Psoas muscle (tissue), 7 donors: ENCODE measurements at regions not wholly inside any gene's neighbourhood (a gene's known extent, or its start where the extent isn't known, plus 50 kb on each side); places are given as distances from the start of the nearest gene placed in this dataset.

Experiments used
- ATAC-seq, 4 donors: fragments of 200-7000 bp; cut with Tn5 transposase; one replicate each; pipeline ENCODE4 v1.9.1; 2020; ENCODE audit warnings: moderate library complexity in 3 of 4, mild to moderate bottlenecking in 2 of 4
- DNase-seq, 2 donors: peaks; one replicate each; pipeline ENCODE4 v3.0.0-alpha.2; 2020
- H3K27ac ChIP-seq: fragments of 200-600 bp; one replicate; pipeline ENCODE4 v1.8.0; 2022
- H3K27me3 ChIP-seq, 3 donors: fragments of 200-600 bp in 1 of 3; one replicate each; pipeline versions ENCODE4 v1.6.1 to v1.8.0; 2013 to 2022; ENCODE audit warnings: low read length in 2 of 3, mild to moderate bottlenecking in 2 of 3, moderate library complexity in 1 of 3; ENCODE audit not compliant: insufficient read depth in 3 of 3
- H3K36me3 ChIP-seq, 2 donors: fragments of 200-600 bp in 1 of 2; one replicate each; pipeline versions ENCODE4 v1.6.1 to v1.8.0; 2013 to 2022; ENCODE audit warnings: low read depth in 1 of 2, mild to moderate bottlenecking in 1 of 2, moderate library complexity in 1 of 2; ENCODE audit not compliant: insufficient read depth in 1 of 2
- H3K4me1 ChIP-seq: fragments of 200-600 bp; one replicate; pipeline ENCODE4 v1.8.0; 2022
- H3K4me3 ChIP-seq: fragments of 200-600 bp; one replicate; pipeline ENCODE4 v1.8.0; 2022; ENCODE audit warnings: mild to moderate bottlenecking
- H3K9me3 ChIP-seq: fragments of 200-600 bp; one replicate; pipeline ENCODE4 v1.8.0; 2022
- WGBS, 3 donors: extraction: QIAGEN DNeasy Blood & Tissue Kit; methylation state at CpG; one replicate each; pipeline versions ENCODE4 v1.1.6 to v1.1.7; 2013; 5-methylcytosine and 5-hydroxymethylcytosine counted together
- intact Hi-C, 2 donors: fragments of 100-400 bp; cut with DNase I; formaldehyde crosslinking; loops; one replicate each; pipeline versions ENCODE4 v1.11.0 to v1.14.2; 2022
- TF ChIP-seq, protein P1 (sequence below): fragments of 200-600 bp; IDR thresholded peaks from one replicate; pipeline ENCODE4 v1.8.0; 2022; ENCODE audit warnings: antibody characterized with exemption
- donor health status: healthy with polysubstance abuse.
- donor health status: DM: no; HTN: no; CAD: no; lungs with moderate emphysema.
- donor health status: Bipolar disorder and iron deficiency.
- donor health status: healthy.
- donor health status: DM: yes; HTN: yes; CAD: no.
- donor health status: DM: no; HTN: no; CAD: no.
- donor health status: DM: yes; HTN: yes; CAD: no.

DNA sequence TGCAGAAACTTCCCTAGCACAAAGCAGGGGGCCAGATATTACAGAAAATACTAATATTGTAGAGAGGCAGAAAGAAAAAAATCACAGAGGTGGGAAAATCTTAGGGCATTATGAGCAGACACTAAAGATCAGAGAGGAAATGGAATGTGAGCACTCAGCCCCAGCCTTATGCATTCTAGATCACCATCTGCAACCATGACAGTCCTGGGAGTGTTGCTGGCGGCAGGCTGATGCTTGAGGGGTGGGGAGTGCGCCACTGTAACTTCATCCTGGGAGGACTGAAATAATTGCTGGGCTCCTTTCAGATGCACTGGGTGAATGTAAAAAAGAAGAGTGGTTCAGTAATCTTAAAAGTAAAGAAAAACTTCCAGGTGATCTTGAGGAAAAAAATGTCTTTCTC is 427.6 kb upstream of the SEMA6D start:
- intact Hi-C loops, result loop anchor here in 1 of 2 donors (10.0 kb wide), 1 partner anchor 65 kb away; no protein-coding TSS in a partner anchor
- ATAC-seq, result no peak
- no peaks in the 10 kb centered on the region for H3K36me3 ChIP-seq

DNA sequence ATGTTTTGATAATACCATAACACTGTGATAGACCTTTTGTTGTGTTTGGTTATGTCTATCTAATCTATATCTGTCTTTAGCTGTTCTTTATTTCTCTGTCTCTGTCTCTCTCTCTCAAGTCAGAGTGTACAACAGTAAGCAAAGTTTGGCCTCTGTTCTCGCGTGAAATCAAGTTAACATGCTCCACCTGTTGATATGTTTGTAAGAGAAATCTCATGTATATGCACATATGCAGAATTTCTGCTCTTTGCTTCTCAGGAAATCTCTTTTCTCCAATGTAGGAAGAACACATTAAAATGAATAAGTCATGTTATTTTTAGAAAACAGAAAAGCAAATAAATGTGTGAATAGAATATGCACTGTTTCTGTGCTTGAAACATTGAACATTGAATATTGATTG is 425.5 kb upstream of the SEMA6D start:
- WGBS, 3 donors, result 73 to 77% (median 75%) methylated on average over 2 of the region's 2 CpGs
- ATAC-seq (no peak), DNase-seq (no peak)
- TF ChIP-seq, protein P1, sequence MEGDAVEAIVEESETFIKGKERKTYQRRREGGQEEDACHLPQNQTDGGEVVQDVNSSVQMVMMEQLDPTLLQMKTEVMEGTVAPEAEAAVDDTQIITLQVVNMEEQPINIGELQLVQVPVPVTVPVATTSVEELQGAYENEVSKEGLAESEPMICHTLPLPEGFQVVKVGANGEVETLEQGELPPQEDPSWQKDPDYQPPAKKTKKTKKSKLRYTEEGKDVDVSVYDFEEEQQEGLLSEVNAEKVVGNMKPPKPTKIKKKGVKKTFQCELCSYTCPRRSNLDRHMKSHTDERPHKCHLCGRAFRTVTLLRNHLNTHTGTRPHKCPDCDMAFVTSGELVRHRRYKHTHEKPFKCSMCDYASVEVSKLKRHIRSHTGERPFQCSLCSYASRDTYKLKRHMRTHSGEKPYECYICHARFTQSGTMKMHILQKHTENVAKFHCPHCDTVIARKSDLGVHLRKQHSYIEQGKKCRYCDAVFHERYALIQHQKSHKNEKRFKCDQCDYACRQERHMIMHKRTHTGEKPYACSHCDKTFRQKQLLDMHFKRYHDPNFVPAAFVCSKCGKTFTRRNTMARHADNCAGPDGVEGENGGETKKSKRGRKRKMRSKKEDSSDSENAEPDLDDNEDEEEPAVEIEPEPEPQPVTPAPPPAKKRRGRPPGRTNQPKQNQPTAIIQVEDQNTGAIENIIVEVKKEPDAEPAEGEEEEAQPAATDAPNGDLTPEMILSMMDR, result no peak
- H3K36me3 ChIP-seq, result no peaks in the 10 kb centered on the region
- H3K27me3 ChIP-seq, result no peaks in the 10 kb centered on the region
- intact Hi-C loops, result loop anchor here (2.0 to 10.0 kb wide), 2 partner anchors 19 to 63 kb away; no protein-coding TSS in a partner anchor
- H3K4me1 ChIP-seq, result peaks cover 8% of the 10 kb centered on the region
- no peak overlapping the region for H3K4me3 ChIP-seq
- H3K9me3 ChIP-seq, result no peaks in the 10 kb centered on the region
- no peak overlapping the region for H3K27ac ChIP-seq

More for the DNA sequence above, 427.6 kb upstream of the SEMA6D start:
- TF ChIP-seq, protein P1, result no peak
- Histone ChIP-seq H3K4me1 (peaks cover 8% of the 10 kb centered on the region), H3K27me3 (no peaks in the 10 kb centered on the region), H3K27ac (no peak overlapping the region), H3K9me3 (no peaks in the 10 kb centered on the region), H3K4me3 (no peak overlapping the region)
- WGBS, 3 donors, result 94 to 100% (median 96%) methylated on average over 2 of the region's 2 CpGs
- no peak for DNase-seq

DNA sequence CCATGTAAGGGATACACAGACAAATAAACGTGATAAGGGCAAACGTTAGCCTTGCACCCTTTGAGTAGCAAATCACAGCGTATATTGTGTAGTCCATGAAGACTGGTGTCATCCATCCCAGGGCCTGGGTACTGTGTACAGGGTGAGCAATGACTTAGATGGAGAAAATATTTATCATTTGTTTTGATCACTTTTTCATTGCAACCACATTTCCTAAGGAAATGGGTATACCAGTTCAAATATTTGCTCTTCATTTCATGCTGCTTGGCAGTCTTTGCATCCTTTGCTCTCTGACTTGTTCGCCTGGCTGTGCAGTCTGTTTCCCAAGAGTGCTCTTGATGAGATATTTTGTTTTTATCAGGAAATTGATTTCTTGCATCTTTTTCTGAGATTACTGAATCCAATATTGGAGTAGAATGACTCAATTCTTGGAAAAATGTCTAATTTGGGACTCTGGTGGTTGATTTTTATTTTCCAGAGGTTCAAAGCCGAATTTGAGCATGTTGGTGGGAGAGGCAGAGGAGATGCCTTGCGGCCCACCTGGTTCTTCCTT is 424.6 kb upstream of the SEMA6D start:
- Histone ChIP-seq H3K9me3 (no peaks in the 10 kb centered on the region), H3K36me3 (no peaks in the 10 kb centered on the region), H3K27ac (no peak overlapping the region), H3K4me3 (no peak overlapping the region), H3K27me3 (no peaks in the 10 kb centered on the region), H3K4me1 (peaks cover 8% of the 10 kb centered on the region)
- intact Hi-C loops, result loop anchor here (2.0 to 10.0 kb wide), 2 partner anchors 20 to 62 kb away; no protein-coding TSS in a partner anchor
- TF ChIP-seq, protein P1, result no peak
- WGBS, 3 donors, result 61 to 73% (median 68%) methylated on average over 6 of the region's 6 CpGs
- DNase-seq (no peak), ATAC-seq (no peak)

DNA sequence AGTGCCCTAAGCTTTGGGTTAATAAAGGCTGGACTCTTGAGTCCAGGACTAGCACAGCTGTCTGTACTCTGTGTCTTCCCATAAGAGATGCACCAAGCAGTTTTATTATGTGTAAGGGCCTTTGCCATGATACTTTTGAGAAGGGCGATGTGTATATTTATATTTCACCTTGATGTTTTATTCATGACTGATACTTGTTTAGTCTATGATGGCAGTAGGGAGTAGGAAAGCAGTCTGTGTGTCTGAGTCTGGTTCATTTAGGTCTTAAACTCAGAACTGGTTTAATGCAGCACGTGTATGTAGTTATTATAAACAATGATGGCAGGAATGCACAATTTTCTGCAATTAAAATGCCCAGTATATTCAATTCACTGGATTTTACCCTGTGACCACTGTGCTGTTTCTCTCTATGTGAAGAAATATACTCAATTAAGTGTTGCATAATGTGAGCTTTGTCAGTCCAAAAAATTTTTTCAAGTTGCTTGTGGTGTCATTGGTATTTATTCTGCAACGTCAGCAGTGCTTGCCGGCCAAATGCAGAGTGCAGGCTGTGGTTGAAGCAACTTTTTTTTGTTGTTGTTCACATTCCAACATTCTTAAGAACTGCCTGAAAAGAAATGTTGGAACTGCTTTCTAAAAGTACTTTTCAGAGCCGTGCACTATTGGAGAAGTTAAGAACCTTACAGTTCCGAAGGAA is 423.7 kb upstream of the SEMA6D start:
- intact Hi-C loops, result loop anchor here (2.0 to 10.0 kb wide), 2 partner anchors 21 to 61 kb away; no protein-coding TSS in a partner anchor
- TF ChIP-seq, protein P1, result no peak
- Histone ChIP-seq H3K27me3 (no peaks in the 10 kb centered on the region), H3K4me1 (peaks cover 8% of the 10 kb centered on the region), H3K9me3 (no peaks in the 10 kb centered on the region), H3K36me3 (no peaks in the 10 kb centered on the region), H3K4me3 (no peak overlapping the region), H3K27ac (no peak overlapping the region)
- DNase-seq, result peak; percentile 69 to 85
- WGBS, 3 donors, result 28 to 43% (median 33%) methylated on average over 6 of the region's 6 CpGs
- ATAC-seq, result peak; percentile 42 to 82 (median 56)
